ENCODE measurements at regions not wholly inside any gene's neighbourhood (a gene's known extent, or its start where the extent isn't known, plus 50 kb on each side); places are given as distances from the start of the nearest gene placed in this dataset.

- no peak for TF ChIP-seq Cebpa-rat (IDR thresholded peaks at IDR 0.05)
- Histone ChIP-seq H3K27ac (peak overlapping the region in 5 of 11 experiments; percentile 8 to 56 (median 39); a peak in 8 of 22 replicates), H3K36me3 (peaks cover 0 to 45% (median 8%) of the 10 kb centered on the region in 11 experiments; a peak in 12 of 22 replicates), H3K9me3 (replicated peaks in 1 of 11) (peaks cover 0 to 33% (median 8%) of the 10 kb centered on the region in 11 experiments; a peak in 13 of 22 replicates), H4K20me1 (peaks cover 0 to 76% (median 4%) of the 10 kb centered on the region in 11 experiments; a peak in 11 of 22 replicates), H3K4me3 (no peak overlapping the region), H3K4me1 (peaks cover 28 to 57% (median 41%) of the 10 kb centered on the region in 10 experiments), H3K9ac (no peak overlapping the region; a peak in 1 of 22 replicates), H3K27me3 (no peaks in the 10 kb centered on the region), H3K4me2 (peak overlapping the region in 7 of 11 experiments; percentile 11 to 49 (median 42); a peak in 14 of 22 replicates)
Measured at GRCh38 chr14:100012478-100013327, 52.5 kb upstream of the EVL start.

- Histone ChIP-seq H3K9me3 (replicated peaks in 1 of 11) (peaks cover 0 to 30% (median 8%) of the 10 kb centered on the region in 11 experiments; a peak in 13 of 22 replicates), H3K4me1 (peaks cover 20 to 41% (median 28%) of the 10 kb centered on the region in 10 experiments), H4K20me1 (peaks cover 0 to 77% (median 21%) of the 10 kb centered on the region in 11 experiments; a peak in 14 of 22 replicates), H3K4me2 (peak overlapping the region in 5 of 11 experiments; percentile 1 to 63 (median 32); a peak in 6 of 22 replicates), H3K27me3 (no peaks in the 10 kb centered on the region), H3K36me3 (peaks cover 0 to 45% (median 8%) of the 10 kb centered on the region in 11 experiments; a peak in 11 of 22 replicates), H3K27ac (no peak overlapping the region), H3K9ac (no peak overlapping the region), H3K4me3 (no peak overlapping the region)
- no peak for TF ChIP-seq Cebpa-rat (IDR thresholded peaks at IDR 0.05)
Measured at GRCh38 chr14:100015251-100015655, 50.0 kb upstream of the EVL start.

Data from BLaER1 treated with 17β-estradiol and CSF1 and Interleukin-3, amounts not matched to agents 10 nM and 100 nM (cell line).